GM21367 (cell line): ENCODE measurements at regions not wholly inside any gene's neighbourhood (a gene's known extent, or its start where the extent isn't known, plus 50 kb on each side); places are given as distances from the start of the nearest gene placed in this dataset.
"Not testable (repeated sequence)": the region's sequence is repeated elsewhere in the genome, so short reads cannot be mapped to it uniquely, and the experiment has no call there.

Experiments used
- ATAC-seq: cut with Tn5 transposase; IDR thresholded peaks from one replicate; pipeline ENCODE4 v1.9.1; 2021; ENCODE audit not compliant: unreplicated experiment

DNA sequence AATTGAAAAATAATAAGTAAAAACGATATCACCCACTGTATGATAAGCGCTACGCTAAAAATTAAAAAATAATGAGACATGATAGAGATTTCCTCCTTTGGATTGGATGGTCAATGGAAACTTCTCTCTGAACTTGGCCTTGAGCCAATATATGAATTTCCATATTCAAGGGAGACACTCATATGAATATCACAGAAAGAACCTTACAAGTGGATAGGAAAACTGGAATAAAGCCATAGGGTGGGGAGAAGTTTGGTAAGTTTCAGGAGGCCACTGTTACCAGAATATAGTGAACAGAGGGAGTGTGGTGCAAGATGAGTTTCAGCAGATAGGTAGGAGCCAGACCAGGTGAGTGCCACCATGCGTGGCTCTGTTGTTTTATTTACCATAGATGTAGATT, 147.2 kb downstream of the SEM1 start:
- ATAC-seq = no peak

DNA sequence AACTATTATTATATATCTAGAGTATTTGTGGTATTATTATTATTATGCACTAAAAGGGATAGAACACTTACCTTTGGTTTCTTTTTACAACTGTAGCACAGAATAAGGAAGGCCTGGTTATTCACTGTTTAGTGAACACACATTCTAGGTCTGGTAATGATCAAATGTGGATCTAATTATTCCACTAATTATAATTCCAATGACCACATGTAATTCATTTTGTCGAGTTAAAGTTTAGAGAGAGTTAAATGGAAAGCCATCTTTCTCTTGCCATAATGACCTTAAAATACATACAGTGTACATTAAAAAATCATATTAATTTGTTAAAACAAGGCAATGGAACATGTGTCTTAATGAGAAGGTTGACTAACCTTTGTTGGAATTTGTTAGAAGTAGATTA, 147.8 kb downstream of the SEM1 start:
- ATAC-seq = no peak

DNA sequence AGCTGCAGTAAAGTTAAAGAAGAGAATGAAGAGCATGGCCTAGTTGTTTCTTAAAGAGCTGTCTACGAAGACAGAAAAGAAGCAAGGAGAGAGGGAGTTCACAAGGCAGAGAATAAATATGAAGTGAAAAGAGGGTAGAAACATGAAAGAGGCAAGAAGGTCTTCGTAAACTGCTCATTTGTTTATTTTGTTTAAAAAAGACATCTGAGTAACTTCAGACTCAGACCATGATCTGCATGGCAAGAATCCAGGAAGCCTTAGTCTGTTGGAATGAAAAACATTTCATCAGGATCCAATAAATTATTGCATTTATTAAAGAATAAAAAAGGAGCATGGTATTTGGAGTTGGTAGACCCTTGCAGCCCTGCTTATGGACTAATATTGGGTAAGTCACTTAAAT, 151.1 kb downstream of the SEM1 start:
- ATAC-seq = no peak

GRCh38 chr7:96558093-96558492, 151.6 kb downstream of the SEM1 start:
- no peak for ATAC-seq

DNA sequence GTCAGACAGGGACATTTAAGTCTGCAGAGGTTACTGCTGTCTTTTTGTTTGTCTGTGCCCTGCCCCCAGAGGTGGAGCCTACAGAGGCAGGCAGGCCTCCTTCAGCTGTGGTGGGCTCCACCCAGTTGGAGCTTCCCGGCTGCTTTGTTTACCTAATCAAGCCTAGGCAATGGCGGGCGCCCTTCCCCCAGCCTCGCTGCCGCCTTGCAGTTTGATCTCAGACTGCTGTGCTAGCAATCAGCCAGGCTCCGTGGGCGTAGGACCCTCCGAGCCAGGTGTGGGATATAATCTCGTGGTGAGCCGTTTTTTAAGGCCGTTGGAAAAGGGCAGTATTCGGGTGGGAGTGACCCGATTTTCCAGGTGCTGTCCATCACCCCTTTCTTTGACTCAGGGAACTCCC, 152.0 kb downstream of the SEM1 start:
- not testable (repeated sequence) for ATAC-seq

DNA sequence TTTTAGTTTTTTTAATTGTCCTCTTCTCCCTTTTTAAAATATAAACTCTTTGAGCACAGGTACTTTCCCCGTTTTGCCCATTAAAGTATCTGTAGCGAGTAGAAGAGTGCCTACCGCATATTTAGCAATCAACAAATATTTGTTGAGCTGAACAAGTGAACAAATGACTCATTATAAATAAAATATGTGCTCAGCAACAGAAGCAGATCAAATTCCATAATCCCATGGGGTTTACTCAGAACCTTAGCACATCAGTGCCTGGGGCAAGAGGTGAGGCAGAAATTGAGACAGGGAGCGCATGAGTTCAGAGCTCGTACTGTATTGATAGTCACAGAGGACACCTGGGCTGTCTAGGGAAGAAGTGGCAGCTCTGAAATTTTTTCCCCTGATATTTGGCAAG, 161.0 kb downstream of the SEM1 start:
- no peak for ATAC-seq

DNA sequence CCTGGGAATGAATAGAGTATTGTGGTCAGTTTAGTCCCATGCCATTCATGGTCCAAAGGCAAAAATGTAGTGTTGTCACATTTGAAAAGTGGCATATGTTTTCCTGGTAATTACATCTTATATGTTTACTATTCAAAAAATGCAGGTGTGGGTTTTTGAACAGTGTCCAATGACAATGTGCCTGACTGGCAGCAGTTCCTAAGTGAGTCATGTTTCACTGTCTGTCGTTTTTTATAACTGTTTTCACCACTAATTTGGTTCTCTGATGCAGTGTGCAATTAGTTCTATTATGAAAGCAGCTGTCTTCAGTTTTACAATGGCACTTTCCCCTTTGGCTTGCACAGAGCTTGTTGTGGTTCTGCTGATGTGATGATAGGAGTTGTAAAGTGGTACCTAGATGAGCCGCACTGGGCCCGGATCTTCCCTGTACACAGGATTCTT, 162.3 kb downstream of the SEM1 start:
- no peak for ATAC-seq

GRCh38 chr7:96546426-96546825, 163.2 kb downstream of the SEM1 start:
- ATAC-seq = no peak

DNA sequence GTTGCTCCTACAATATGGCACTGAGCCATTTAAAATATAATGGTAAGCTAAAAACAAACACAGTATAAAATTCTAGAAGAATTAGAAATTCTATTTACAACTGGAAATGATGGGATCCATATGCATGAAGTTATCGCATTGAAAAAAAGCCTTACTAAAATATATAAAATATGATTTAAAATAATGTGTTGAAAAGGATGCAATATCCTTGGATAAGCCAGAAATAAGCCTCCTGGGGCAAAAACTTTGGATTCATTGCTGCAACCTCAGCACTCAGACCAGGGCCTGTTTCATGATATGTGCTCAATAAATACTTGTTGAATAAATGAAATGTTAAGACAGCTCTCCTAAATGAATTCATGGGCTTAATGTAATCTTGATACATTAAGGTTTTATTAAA, 170.2 kb downstream of the SEM1 start:
- no peak for ATAC-seq

DNA sequence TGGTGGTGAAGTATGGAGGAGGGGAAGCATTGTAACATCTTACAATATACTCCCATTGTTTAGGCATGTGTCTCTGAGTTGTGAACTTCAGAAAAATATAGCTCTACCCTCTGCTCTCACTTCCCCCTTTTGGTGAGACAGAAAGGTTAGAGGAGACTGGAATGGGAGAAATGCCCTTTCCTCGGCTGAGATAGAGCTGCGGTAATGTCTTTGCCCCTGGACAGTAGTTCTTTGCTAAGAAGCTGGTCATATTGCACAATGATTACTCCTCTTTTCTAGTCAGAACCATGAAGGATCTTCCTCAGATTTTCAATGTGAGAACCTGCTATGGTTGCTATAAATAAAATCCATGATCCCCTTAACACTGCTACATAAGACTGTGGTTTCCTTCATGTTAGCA, 171.0 kb downstream of the SEM1 start:
- no peak for ATAC-seq

- ATAC-seq = no peak
Observed at GRCh38 chr7:96534221-96534620, 175.4 kb downstream of the SEM1 start.

DNA sequence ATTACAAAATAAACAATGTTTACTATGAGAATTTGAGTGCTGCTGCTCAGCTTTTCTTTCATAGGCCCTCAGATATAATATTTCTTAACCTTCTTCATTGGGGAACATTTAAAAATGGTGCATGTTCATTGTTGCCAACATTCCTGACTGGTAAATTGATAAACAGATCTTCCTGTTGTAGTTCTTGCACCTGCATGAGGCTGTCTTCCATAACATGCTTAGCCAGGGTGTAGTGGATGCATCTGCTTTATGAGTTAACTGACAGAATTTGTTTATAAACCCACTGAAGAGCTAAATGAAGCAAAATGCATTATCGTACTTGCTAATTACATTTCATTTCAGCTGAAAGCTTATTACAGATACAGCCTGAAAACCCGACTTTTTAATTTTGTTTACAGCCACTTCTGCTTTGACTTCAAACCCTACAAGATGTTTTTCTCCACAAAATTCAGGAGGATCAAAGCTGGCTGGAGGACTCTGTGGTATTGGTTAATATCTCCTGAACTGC, 177.2 kb downstream of the SEM1 start:
- ATAC-seq = no peak

DNA sequence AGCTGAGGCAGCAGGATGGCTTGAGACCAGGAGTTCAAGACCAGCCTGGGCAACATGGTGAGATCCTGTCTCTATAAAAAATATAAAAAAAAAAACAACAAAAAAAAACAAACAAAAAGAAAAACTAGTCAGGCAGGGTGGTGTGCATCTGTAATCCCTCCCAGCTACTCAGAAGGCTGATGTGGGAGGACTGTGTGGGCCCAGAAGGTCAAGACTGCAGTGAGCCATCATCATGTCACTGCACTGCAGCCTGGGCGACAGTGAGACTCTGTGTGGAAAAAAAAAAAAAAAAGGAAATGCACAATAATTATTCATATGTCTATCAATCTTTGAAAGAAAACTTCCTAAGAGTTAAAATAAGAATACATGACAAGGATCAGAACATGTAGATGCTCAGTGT, 178.3 kb downstream of the SEM1 start:
- no peak for ATAC-seq

DNA sequence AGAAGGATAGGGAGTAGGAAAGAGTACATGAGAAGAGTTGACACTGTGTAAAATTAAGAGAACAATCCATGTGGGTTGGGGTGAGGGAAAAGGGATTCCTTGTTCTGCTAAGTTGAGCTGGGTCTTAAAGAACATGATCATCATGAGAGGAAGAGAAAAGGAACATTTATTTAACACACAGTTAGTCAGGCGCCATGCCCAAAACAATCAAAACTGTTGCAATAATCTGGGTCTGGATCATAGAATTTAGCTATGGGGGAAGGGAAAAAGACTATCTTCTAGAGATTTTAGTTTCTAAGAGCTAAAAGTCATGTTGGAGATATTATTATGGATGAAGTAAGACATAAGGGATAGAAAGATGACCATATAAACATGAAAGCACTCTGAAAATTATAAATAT, 178.9 kb downstream of the SEM1 start:
- no peak for ATAC-seq

DNA sequence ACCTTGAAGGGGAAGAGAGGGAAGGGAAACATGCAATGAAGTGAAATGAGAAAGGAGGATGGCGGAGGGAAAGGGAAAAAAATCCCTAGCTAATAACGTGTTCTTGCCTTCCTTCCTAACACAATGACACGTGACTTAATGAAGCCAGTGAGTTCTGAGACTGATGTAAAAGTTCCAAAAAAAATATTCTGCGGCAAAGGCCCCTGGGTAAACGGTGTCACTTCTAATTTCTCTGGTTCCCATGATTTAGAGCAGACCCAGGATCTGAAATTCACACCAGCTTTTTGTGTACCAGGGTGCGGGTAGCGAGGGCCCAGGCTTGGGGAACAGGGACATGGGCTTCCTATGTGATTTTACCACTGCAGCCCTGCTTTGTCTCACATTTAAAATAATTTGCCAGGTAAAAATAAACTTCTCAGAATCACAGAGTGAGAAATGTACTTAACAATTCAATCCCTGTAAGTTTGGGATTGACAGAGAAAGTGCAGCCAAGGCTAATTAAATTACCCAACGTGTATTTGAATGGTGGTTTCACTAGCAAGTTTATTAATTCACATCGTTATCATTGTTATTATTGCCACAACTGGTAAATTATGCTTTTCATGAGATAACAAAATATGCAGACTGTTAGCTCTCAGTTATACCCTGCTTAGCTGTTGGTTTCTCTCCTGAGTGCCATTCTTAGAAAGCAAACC, 182.4 kb downstream of the SEM1 start:
- no peak for ATAC-seq

DNA sequence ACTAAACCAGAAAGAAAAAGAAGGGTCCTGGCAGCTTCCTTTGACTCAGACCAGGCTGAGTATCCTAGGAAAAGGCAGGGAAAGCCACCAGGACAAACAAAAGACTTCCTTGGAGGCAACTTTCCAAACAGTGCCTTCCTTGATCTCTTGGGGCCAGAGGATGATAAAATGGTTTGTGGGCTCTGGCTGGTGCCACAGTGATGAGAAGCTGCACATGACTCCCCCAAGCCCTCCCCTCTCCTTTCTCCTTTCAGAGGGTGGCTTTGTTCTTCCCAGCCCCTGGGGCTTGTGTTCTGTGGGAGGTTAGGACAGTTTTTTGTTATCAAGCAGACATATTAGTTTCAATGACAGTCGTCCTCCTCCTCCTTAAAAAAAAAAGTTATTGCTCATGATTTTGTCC, 183.2 kb downstream of the SEM1 start:
- no peak for ATAC-seq

GRCh38 chr7:96521068-96521894, 188.4 kb downstream of the SEM1 start:
- ATAC-seq = no peak

DNA sequence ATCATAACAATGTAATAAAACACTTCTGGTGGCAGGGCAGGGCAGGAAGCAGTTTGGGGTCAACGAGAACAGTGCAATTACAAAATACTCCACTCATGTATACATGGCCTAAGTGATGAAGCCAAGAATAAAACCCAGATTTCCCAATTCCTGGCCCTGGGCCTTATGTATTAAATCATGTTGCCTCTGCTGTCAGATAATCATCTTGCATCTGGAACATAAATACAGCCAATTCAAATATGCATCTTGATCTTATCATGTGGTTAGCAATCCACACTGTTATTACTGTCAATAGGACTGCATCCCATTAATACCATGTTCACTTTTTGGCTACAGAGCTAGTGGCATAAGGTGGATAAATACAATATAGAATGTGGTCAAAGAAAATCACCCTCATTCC, 186.5 kb upstream of the SLC25A13 start:
- ATAC-seq = no peak

- no peak for ATAC-seq
Observed at GRCh38 chr7:96503597-96503996, 181.7 kb upstream of the SLC25A13 start.

DNA sequence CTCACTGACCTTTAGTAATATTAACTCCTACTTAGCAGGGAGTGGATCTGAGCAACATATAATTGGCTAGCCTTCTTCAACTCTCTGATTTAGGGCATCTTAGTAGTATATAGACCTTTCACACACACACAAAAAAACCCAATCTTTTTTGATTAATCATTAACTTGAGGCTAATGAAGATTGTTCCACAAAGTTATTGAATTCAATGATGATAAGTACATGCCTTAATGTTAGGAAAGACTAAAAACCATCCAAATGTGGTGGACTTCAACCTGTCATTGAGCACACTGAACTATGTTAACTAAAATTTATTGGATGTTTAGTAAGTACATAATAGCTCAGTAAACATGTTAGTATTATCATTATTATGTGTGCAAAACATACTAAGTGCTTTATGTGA, 179.4 kb upstream of the SLC25A13 start:
- no peak for ATAC-seq

DNA sequence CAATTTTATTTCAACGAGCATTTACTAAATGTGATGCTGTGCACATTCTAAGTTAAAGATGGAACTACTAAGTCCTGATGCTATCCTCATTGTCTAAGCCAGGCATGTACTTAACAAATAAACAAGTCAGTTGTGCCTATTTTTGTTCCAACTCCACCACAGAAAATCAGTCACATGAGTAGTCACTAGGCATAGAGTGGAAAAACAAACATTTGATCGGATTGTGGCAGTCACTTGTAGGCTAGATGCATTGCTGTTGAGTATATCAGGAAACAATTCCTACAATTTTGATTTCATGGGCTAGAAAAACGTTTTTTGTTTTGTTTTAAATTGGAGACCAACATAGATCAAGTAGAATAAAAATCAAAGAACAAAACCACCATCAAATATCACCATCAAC, 177.6 kb upstream of the SLC25A13 start:
- no peak for ATAC-seq

DNA sequence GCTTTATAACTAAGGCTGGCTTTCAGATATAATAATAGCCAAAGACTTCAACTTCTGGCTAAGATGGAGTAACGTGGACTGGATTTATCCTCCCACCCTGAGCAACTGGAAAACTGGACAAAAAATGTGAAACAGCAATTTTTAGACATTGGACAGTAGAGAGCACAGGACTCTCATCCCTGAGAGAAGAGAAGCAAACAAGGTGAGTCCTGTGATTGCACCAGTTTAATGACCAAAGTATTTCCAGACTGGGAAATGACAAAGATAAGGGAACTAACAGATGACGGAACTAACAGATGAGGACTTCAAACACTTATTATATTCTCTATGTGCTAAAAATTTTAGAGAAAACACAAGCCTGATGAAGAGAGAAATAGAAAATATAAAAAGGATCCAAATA, 175.7 kb upstream of the SLC25A13 start:
- ATAC-seq = no peak
